HG03139 (cell line): ENCODE measurements at regions not wholly inside any gene's neighbourhood (a gene's known extent, or its start where the extent isn't known, plus 50 kb on each side); places are given as distances from the start of the nearest gene placed in this dataset.

Source experiments
- ATAC-seq: cut with Tn5 transposase; IDR thresholded peaks from one replicate; pipeline ENCODE4 v1.9.1; 2021; ENCODE audit not compliant: unreplicated experiment

GRCh38 chr9:81741103-81741502 lies 51.8 kb upstream of the TLE1 start:
- ATAC-seq = no peak

DNA sequence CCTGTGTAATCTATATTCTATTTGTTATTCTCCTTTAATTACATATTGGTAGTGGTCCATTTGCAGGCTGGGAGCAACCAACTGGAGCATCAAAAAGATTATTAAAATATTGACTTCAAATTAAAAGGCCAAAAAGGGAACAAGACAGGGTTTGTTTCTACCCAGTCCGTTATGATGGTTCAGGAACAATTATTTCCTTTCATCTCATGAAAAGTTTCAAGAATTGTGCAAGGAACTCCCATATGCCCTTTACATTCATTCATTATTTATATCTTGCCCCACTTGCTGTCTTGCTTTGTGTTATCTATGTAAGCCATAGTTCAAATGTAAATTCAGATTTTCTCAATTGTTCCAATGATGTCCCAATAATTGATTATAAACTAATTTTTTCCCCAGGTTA lies 58.7 kb upstream of the TLE1 start:
- no peak for ATAC-seq

- ATAC-seq = no peak
Measured at GRCh38 chr9:81753436-81753835, 64.1 kb upstream of the TLE1 start.

DNA sequence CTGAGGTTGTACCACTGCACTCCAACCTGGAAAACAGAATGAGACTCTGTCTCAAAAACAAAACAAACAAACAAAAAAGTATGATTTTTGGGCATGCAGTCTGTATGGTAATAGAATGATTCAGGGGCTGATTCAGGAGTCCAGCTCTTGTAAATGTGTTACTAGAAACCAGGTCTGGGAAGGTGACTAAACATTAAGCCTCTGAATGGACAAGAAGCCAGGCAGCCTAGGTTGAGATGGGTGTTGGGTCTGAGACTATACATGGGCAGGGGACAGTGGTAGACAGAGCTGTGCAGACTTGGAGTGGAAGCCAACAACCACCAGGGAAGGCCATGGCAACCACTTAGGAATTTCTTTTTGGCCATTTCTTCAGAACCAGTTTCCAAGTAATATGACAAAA lies 64.9 kb upstream of the TLE1 start:
- no peak for ATAC-seq

DNA sequence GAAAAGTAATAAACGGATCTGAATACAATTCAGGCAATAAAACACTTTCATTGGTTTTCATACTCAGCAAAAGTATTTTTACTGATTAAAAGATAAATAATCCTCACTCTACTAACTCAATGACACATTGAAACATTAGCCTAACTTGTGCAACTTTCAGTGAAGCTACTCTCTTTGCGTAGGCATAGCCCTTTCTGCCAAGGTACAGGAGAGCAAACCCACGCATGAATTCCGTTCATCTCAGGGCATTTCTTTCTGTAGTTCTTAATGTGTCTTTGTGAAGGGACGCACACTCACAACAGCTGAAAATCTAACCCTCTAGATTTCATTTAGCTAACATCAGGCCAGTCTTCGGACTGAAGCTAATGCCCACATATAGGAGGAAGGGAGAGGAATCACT lies 66.4 kb upstream of the TLE1 start:
- no peak for ATAC-seq

DNA sequence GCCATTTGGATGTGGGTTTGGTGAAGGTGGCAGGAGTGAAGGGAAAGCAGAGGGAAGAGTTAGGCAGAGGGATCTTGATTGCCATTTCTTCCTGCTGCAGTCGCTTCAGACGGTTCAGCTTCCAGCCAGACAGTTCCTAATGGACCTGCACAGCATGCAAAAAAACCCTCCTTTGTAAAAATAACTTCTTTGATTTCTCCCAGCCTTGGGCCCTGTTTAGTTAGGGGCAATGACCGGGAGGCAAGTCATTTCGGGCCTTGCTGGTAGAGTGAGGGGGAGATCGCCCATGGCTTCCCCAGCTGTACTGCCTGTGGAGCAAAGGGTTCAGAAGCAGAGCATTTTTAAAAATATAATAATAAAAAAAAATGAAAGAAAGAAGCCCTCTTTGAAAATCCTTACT lies 67.2 kb upstream of the TLE1 start:
- no peak for ATAC-seq

GRCh38 chr9:81758123-81758797 lies 68.9 kb upstream of the TLE1 start:
- no peak for ATAC-seq

GRCh38 chr9:81759680-81760215 lies 70.4 kb upstream of the TLE1 start:
- no peak for ATAC-seq

DNA sequence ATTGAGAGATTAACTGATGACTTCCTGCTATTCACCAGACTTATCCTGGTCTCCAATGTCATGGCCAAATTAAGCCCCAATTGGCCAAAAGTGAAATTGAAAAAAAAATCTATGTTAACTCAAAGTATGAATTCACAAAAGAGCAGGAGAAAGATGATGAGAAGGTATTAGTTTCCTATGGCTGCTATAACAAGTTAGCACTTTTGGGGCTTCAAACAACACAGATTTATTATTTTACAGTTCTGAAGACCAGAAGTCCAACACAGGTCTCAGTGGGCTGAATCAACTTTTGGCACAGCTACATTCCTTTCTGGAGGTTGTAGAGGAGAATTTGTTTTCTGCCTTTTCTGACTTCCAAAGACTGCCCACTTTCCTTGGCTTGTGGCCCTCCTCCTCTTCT lies 78.6 kb upstream of the TLE1 start:
- ATAC-seq = no peak

GRCh38 chr9:81771571-81771970 lies 82.2 kb upstream of the TLE1 start:
- ATAC-seq = no peak

GRCh38 chr9:81772144-81772543 lies 82.8 kb upstream of the TLE1 start:
- no peak for ATAC-seq

DNA sequence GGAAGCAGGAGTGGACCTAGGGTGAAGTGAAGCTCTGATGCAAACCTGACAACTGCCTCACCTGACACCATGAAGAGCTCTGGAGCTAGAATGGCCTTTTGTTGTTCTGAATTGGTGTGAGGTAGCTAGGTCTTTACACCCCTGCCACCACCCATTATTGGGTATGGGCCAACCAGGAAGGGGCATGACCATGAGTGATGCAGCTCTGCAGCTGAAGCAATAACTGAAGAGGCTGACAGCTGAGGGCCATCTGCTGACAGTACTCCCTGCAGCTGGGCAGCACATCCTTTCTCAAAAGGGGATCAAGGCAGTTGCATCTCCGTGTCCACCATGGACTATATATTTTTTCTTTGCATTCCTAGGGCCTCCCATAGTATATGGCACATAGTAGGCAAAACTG lies 87.0 kb upstream of the TLE1 start:
- ATAC-seq = no peak

DNA sequence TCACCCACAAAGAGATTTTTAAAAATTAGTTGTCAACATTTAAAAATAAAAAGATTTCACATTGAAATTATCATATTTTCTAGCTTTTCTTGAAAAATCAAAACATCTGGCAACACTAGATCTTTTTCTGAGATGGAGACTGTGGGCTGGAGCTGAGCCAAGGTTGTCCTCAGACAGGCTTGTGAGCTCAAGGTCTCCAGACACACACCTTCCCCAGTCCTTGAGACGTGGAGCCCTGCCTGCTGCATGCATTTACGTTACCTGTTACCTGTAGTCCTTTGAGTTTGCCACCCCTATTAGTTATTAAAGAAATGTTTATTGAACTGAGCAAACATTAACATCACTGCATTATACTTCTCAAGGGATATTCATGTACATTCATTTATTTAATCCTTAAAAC lies 87.5 kb upstream of the TLE1 start:
- no peak for ATAC-seq

- no peak for ATAC-seq
Measured at GRCh38 chr9:81777482-81777881, 88.1 kb upstream of the TLE1 start.

- no peak for ATAC-seq
Measured at GRCh38 chr9:81782313-81782995, 93.1 kb upstream of the TLE1 start.

DNA sequence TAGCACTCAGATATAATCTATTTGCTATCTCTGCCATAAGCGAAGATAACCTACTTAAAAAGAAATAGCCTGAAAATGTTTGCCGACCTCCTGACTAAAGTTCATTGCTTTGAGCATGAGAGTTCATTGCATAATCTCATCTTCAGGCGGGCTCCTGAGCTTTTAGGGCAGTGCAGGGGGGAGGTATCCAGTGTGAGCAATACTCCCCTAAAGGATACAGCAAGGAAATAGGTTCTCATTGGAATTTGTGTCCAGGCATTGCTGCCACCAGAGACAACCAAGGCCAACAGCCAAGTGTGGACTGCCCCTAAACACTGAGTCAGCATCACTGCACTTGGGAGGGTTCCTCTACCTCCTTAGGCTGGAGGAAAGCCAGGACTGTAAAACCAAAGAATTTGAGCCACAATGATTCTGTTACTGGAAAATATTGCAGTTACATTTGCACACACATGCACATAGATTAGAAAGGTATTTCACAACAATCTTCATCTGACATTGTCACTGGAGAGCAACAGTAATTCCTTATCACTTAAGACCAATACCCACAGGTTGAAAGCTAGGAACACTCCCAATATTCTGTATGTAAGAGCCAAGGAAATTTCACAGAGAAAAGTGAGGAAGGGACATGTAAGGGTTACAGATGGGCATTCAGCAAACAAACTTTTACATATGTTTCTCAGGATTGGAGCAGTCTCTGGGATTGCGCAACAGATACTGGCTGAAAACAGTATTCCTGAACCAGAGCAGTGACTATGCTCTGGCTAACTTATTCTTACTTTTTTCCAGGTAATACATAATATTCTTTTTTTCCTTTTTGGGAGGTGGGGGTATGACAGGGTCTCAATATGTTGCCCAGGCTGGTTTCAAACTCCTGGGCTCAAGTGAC lies 98.6 kb upstream of the TLE1 start:
- no peak for ATAC-seq

DNA sequence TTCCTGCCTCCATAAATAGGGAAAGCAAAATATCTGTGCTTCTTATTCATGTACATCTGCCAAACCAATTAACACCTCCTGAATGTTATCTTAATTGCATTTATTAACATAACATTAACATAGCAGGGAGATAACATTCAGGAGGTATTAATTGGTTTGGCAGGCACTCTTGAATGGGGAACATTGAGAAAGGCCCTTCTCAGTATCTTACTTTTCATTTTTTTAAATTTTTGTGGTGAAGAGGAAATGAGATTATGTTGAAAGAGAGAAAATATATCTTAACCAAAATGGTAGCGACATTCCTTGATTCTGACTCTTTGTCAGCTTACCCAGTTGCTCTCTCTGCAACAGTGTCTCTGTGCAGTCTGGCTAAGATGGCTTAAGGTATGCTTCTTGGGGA lies 100.4 kb upstream of the TLE1 start:
- ATAC-seq = no peak

DNA sequence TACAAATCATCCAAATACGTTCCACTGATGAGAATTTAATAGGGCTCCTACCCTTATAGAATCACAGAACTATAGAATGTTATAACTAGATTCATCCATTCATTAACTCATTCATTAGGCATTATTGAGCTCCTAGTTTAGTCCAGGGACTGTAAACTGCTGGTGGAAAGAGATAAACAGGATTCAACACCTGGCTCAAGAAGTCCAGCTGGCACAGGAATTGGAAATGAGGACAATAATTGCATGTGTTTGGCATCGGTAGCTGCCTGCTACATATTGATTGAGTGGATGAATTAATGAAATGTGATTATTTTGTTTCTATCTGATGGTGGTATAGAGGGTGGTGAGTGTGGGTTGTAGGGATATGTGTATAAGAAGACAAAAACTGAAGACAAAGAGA lies 100.8 kb upstream of the TLE1 start:
- no peak for ATAC-seq

DNA sequence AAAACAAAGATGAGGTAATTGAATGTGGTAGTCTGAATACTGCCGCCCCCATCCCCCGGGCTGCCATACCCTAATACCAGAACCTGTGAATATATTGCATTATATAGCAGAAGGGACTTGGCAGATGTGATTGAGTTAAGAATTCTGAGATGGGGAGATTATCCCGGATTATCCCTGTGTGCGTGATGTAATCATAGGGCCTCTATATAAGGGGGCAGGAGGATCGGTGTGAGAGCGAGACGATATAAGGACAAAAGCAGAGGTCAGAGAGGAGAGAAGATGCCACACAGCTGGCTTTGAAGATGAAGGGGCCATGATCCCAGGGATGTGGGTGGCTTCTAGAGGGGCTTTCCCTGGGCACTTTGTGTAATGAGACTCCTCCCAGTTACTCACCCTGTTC lies 101.7 kb upstream of the TLE1 start:
- no peak for ATAC-seq

DNA sequence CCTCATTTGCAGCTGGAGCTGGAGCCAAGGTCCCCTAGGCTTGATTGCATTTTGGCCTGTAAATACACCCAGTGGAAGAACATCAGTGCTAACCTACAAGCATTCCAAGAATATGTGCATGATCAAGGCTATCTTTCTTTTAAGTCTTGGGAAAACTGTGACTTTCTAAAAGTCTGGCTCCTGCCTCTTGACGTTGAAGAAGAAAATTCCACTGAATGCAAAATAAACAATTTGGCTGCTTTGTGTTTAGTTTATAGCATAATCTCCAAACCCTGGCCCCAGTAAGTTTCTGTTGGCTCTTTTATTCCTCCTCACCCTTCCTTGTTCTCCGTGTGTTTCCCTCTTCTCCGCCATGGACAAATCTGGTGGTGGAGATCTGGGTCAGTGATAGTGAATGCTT lies 109.3 kb upstream of the TLE1 start:
- ATAC-seq = no peak

- ATAC-seq = no peak
Measured at GRCh38 chr9:81801190-81801589, 111.8 kb upstream of the TLE1 start.

- no peak for ATAC-seq
Measured at GRCh38 chr9:81804306-81804705, 115.0 kb upstream of the TLE1 start.
